ENCODE measurements at regions not wholly inside any gene's neighbourhood (a gene's known extent, or its start where the extent isn't known, plus 50 kb on each side); places are given as distances from the start of the nearest gene placed in this dataset.
A peak's percentile ranks its signal among the peaks of the same experiment; 100 is the strongest.
"Not testable (repeated sequence)": the region's sequence is repeated elsewhere in the genome, so short reads cannot be mapped to it uniquely, and the experiment has no call there.

DNA sequence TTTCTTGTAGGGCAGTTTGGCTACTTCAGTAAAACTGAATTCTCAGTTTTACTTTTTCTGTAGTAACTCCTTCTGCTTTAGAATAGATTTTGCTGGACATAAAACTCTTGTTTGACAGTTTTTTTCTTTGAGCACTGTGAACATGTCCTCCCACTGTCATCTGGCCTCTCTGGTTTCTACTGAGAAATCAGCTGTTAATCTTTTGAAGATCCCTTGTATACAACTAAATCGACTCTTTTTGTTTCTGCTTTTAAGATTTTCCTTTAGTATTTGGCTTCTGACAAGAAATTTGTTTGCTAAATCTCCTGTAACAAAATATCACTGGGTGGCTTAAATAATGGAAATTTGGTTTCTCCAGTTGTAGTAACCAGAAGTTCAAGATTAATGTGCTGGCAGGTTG, 570.9 kb upstream of the RAB6C start:
- Histone ChIP-seq H3K4me3 (ENCODE audit: low read length) (no peak overlapping the region), H3K9me3 (ENCODE audit: low read length) (no peaks in the 10 kb centered on the region), H3K27ac (ENCODE audit: low read length) (no peak overlapping the region), H3K9me2 (replicated peaks; ENCODE audit: insufficient read depth, low read length) (no peaks in the 10 kb centered on the region), H3K79me2 (ENCODE audit: low read length) (no peaks in the 10 kb centered on the region), H3K4me2 (ENCODE audit: low read depth, low read length, poor library complexity, severe bottlenecking) (no peak overlapping the region), H3K36me3 (ENCODE audit: insufficient read depth, low read length) (no peaks in the 10 kb centered on the region), H2AFZ (ENCODE audit: low read length) (no peak overlapping the region), H3K4me1 (ENCODE audit: low read length) (no peaks in the 10 kb centered on the region), H3K9ac (ENCODE audit: low read length) (no peak overlapping the region), H4K20me1 (ENCODE audit: insufficient read depth, low read depth, low read length) (no peaks in the 10 kb centered on the region), H3K27me3 (ENCODE audit: low read length) (no peaks in the 10 kb centered on the region)
- DNase-seq = no peak

- H3K4me3 ChIP-seq (ENCODE audit: low read length); DNase-seq; H3K4me2 ChIP-seq (ENCODE audit: low read depth, low read length, poor library complexity, severe bottlenecking); H3K27ac ChIP-seq (ENCODE audit: low read length); H3K9me3 ChIP-seq (ENCODE audit: low read length); H3K9ac ChIP-seq (ENCODE audit: low read length); H3K27me3 ChIP-seq (ENCODE audit: low read length); H3K79me2 ChIP-seq (ENCODE audit: low read length); H3K4me1 ChIP-seq (ENCODE audit: low read length); H2AFZ ChIP-seq (ENCODE audit: low read length); H4K20me1 ChIP-seq (ENCODE audit: insufficient read depth, low read depth, low read length); H3K36me3 ChIP-seq (ENCODE audit: insufficient read depth, low read length); H3K9me2 ChIP-seq (replicated peaks; ENCODE audit: insufficient read depth, low read length): not testable (repeated sequence)
These were observed 562.4 kb upstream of the RAB6C start for GRCh38 chr2:129417041-129417440.

- no peaks in the 10 kb centered on the region for H3K4me1 ChIP-seq (ENCODE audit: low read length)
- H3K9ac ChIP-seq (ENCODE audit: low read length) = no peak overlapping the region
These were observed 557.4 kb upstream of the RAB6C start for GRCh38 chr2:129422028-129422427.

DNA sequence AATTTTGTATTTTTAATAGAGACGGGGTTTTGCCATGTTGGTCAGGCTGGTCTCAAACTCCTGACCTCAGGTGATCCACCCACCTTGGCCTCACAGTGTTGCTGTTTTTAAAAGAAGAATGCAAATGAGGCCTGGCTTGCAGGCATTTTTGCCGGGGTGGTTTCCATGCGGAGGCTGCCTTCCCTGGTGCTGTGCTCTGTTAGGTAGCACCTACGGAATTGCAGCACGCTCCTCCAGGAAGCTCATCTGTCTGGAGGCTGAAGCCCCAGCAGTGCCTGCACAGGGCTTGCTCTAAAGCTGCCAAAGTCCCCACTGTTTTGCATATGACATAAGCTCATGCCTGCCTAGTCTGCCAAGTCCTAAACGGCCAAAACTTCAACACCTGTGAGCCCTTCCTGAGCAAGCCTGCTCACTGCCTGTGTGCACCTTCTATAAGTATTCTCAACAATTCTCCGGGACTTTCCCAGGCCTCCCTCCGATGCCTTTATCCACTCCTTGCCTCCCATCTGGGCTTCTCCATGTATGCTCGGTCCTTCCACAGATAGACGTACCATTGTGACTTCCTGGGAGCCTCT, 551.3 kb upstream of the RAB6C start:
- Histone ChIP-seq H3K27me3 (ENCODE audit: low read length) (no peaks in the 10 kb centered on the region), H3K4me1 (ENCODE audit: low read length) (peaks cover 16% of the 10 kb centered on the region), H3K79me2 (ENCODE audit: low read length) (no peaks in the 10 kb centered on the region), H3K27ac (ENCODE audit: low read length) (peak overlapping the region; percentile 12; the same call in 1 of the 2 replicates), H3K9me3 (ENCODE audit: low read length) (no peaks in the 10 kb centered on the region), H3K9ac (ENCODE audit: low read length) (no peak overlapping the region), H3K4me3 (ENCODE audit: low read length) (peak overlapping the region; percentile 16; the same call in 1 of the 2 replicates), H3K4me2 (ENCODE audit: low read depth, low read length, poor library complexity, severe bottlenecking) (peak overlapping the region; percentile 59), H4K20me1 (ENCODE audit: insufficient read depth, low read depth, low read length) (no peaks in the 10 kb centered on the region), H3K36me3 (ENCODE audit: insufficient read depth, low read length) (no peaks in the 10 kb centered on the region), H3K9me2 (replicated peaks; ENCODE audit: insufficient read depth, low read length) (no peaks in the 10 kb centered on the region), H2AFZ (ENCODE audit: low read length) (peak overlapping the region; percentile 36)
- DNase-seq = peak; percentile 80

More at GRCh38 chr2:129422028-129422427, 557.4 kb upstream of the RAB6C start:
- no peaks in the 10 kb centered on the region for H3K79me2 ChIP-seq (ENCODE audit: low read length)
- H3K36me3 ChIP-seq (ENCODE audit: insufficient read depth, low read length) = no peaks in the 10 kb centered on the region
- H3K4me3 ChIP-seq (ENCODE audit: low read length) = no peak overlapping the region
- no peak overlapping the region for H2AFZ ChIP-seq (ENCODE audit: low read length)
- no peaks in the 10 kb centered on the region for H3K9me2 ChIP-seq (replicated peaks; ENCODE audit: insufficient read depth, low read length)
- no peaks in the 10 kb centered on the region for H3K9me3 ChIP-seq (ENCODE audit: low read length)
- no peak for DNase-seq
- no peaks in the 10 kb centered on the region for H3K27me3 ChIP-seq (ENCODE audit: low read length)
- no peaks in the 10 kb centered on the region for H4K20me1 ChIP-seq (ENCODE audit: insufficient read depth, low read depth, low read length)
- no peak overlapping the region for H3K4me2 ChIP-seq (ENCODE audit: low read depth, low read length, poor library complexity, severe bottlenecking)
- H3K27ac ChIP-seq (ENCODE audit: low read length) = no peak overlapping the region

DNA sequence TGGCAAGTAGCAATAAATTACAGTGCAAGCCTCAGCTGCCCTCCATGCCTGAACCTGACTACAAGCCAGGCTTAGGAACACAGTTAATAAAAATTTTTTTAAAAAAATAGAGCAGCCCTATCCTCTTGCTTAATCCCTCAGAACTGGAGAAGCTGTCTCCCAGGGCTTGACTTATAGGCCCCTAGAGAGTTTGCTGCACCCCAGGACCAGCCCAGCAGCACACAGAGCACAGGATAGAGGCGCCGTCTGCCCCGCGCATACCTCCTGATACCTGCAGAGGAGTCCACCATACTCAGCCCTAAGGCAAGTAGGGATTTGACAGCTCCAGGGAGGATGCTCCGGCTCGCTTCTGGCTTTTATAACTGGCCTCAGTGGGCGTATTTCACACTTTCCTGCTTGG, 548.6 kb upstream of the RAB6C start:
- Histone ChIP-seq H3K27ac (ENCODE audit: low read length) (no peak overlapping the region), H3K9me3 (ENCODE audit: low read length) (no peaks in the 10 kb centered on the region), H3K36me3 (ENCODE audit: insufficient read depth, low read length) (no peaks in the 10 kb centered on the region), H3K9me2 (replicated peaks; ENCODE audit: insufficient read depth, low read length) (no peaks in the 10 kb centered on the region), H3K4me1 (ENCODE audit: low read length) (peaks cover 16% of the 10 kb centered on the region), H3K4me2 (ENCODE audit: low read depth, low read length, poor library complexity, severe bottlenecking) (no peak overlapping the region), H2AFZ (ENCODE audit: low read length) (no peak overlapping the region), H3K4me3 (ENCODE audit: low read length) (no peak overlapping the region), H3K79me2 (ENCODE audit: low read length) (no peaks in the 10 kb centered on the region), H4K20me1 (ENCODE audit: insufficient read depth, low read depth, low read length) (no peaks in the 10 kb centered on the region), H3K27me3 (ENCODE audit: low read length) (no peaks in the 10 kb centered on the region), H3K9ac (ENCODE audit: low read length) (no peak overlapping the region)
- no peak for DNase-seq

DNA sequence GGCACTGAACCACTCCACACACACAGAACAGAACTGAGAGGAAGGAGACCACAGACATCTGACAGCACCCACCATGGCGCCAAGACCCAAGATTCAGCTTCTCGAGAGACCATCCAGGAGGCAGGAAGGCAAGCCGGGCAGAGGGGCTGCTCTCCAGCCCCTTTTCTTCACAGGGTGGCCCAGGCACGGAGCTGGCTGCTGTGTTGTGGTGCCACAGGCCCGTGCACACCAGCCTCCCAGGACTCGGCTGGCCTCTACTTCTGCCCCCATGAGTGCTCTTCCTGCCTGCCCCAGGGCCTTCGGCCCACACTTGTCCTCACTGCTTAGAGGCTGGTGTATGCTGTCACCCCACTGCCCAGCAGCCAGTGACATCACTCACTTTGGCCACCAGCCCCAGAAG, 547.6 kb upstream of the RAB6C start:
- no peaks in the 10 kb centered on the region for H3K9me2 ChIP-seq (replicated peaks; ENCODE audit: insufficient read depth, low read length)
- no peaks in the 10 kb centered on the region for H4K20me1 ChIP-seq (ENCODE audit: insufficient read depth, low read depth, low read length)
- H3K9ac ChIP-seq (ENCODE audit: low read length) = no peak overlapping the region
- no peaks in the 10 kb centered on the region for H3K79me2 ChIP-seq (ENCODE audit: low read length)
- no peak overlapping the region for H3K4me3 ChIP-seq (ENCODE audit: low read length)
- DNase-seq = no peak
- H3K9me3 ChIP-seq (ENCODE audit: low read length) = no peaks in the 10 kb centered on the region
- no peaks in the 10 kb centered on the region for H3K36me3 ChIP-seq (ENCODE audit: insufficient read depth, low read length)
- H3K27ac ChIP-seq (ENCODE audit: low read length) = no peak overlapping the region
- no peaks in the 10 kb centered on the region for H3K27me3 ChIP-seq (ENCODE audit: low read length)
- H3K4me2 ChIP-seq (ENCODE audit: low read depth, low read length, poor library complexity, severe bottlenecking) = no peak overlapping the region
- no peak overlapping the region for H2AFZ ChIP-seq (ENCODE audit: low read length)
- peaks cover 16% of the 10 kb centered on the region for H3K4me1 ChIP-seq (ENCODE audit: low read length)

GRCh38 chr2:129436809-129437208, 542.7 kb upstream of the RAB6C start:
- Histone ChIP-seq H3K9ac (ENCODE audit: low read length) (no peak overlapping the region), H4K20me1 (ENCODE audit: insufficient read depth, low read depth, low read length) (no peaks in the 10 kb centered on the region), H3K4me3 (ENCODE audit: low read length) (no peak overlapping the region), H3K4me1 (ENCODE audit: low read length) (peaks cover 6% of the 10 kb centered on the region), H3K27ac (ENCODE audit: low read length) (no peak overlapping the region), H3K9me3 (ENCODE audit: low read length) (no peaks in the 10 kb centered on the region), H3K9me2 (replicated peaks; ENCODE audit: insufficient read depth, low read length) (no peaks in the 10 kb centered on the region), H3K36me3 (ENCODE audit: insufficient read depth, low read length) (no peaks in the 10 kb centered on the region), H2AFZ (ENCODE audit: low read length) (no peak overlapping the region), H3K79me2 (ENCODE audit: low read length) (peaks cover 2% of the 10 kb centered on the region), H3K27me3 (ENCODE audit: low read length) (no peaks in the 10 kb centered on the region), H3K4me2 (ENCODE audit: low read depth, low read length, poor library complexity, severe bottlenecking) (no peak overlapping the region)
- DNase-seq = no peak

- Histone ChIP-seq H4K20me1 (ENCODE audit: insufficient read depth, low read depth, low read length) (no peaks in the 10 kb centered on the region), H3K9ac (ENCODE audit: low read length) (no peak overlapping the region), H3K36me3 (ENCODE audit: insufficient read depth, low read length) (no peaks in the 10 kb centered on the region), H3K9me2 (replicated peaks; ENCODE audit: insufficient read depth, low read length) (no peaks in the 10 kb centered on the region), H3K79me2 (ENCODE audit: low read length) (peaks cover 11% of the 10 kb centered on the region), H2AFZ (ENCODE audit: low read length) (no peak overlapping the region), H3K27me3 (ENCODE audit: low read length) (no peaks in the 10 kb centered on the region), H3K27ac (ENCODE audit: low read length) (no peak overlapping the region), H3K4me2 (ENCODE audit: low read depth, low read length, poor library complexity, severe bottlenecking) (no peak overlapping the region), H3K4me1 (ENCODE audit: low read length) (peaks cover 15% of the 10 kb centered on the region), H3K4me3 (ENCODE audit: low read length) (no peak overlapping the region), H3K9me3 (ENCODE audit: low read length) (no peaks in the 10 kb centered on the region)
- no peak for DNase-seq
These were observed 541.7 kb upstream of the RAB6C start for GRCh38 chr2:129437725-129438124.
